Glomerular visceral epithelial cell (primary cell): ENCODE measurements at regions not wholly inside any gene's neighbourhood (a gene's known extent, or its start where the extent isn't known, plus 50 kb on each side); places are given as distances from the start of the nearest gene placed in this dataset.

ENCODE experiments used
- DNase-seq: peaks from one replicate; pipeline ENCODE4 v3.0.0-alpha.2; 2016; ENCODE audit errors: extremely low spot score

DNA sequence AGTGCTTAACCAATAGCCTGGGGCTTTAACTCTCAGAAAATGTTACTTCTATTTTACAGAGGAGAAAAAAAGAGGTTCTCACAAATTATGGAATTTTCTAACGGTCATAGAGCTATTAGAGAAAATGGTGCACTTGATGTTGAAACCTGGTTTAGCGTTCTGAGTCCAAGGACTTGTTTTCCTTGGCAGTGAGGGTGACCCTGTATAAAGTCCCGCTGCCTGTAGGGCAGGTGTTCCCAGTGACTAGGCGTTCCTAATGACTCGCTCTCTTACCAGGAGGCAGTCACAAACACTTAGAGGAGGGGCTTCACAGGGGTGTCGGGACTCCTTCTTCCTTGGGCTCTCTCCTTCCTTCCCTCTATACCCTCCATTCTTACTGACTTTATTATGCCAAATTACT is 175.8 kb downstream of the ACTR3 start:
- no peak for DNase-seq

DNA sequence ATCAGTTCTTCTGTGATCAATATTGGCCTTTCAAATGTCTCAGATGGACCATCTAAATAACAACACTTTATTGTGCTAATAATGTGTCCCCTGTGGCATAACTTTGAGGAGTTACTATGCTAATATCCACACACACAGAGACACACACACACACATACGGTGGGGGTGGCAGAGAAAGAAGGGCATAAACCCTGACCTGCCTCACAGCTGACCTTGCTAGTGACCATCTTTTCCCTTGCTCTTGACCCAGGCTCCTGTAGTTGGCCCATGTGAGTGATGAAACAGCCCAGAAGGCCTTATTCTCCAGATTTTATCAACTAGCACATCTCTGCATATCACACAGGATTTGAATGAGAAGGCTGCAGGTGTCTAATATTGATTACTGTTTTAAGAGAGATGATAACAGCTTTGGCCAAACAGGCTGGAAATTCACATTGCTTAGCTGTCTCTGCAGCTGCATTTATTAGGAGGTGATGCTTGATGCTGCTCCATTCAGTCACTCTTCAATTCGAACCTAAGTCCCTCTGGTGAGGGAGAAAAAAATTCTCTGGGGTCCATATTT is 176.4 kb downstream of the ACTR3 start:
- no peak for DNase-seq

DNA sequence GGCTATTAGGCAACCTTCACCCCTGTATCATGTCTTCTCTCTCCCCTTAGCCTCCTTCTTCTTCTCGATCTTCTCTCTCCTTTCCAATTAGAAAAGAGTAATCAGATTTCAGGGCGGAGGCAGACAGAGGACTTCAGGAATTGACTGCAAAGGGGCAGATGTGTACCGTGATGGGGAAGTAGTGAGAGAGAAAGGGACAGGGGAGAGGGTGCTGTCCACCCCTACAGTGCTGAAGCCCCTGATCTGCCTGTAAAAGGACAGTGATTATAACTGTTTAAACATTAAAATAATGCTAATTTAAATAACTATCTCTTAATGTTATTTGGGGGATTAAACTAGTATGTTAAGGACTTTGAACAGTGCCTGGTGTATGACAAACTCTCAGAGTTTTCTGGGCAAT is 178.5 kb downstream of the ACTR3 start:
- no peak for DNase-seq

DNA sequence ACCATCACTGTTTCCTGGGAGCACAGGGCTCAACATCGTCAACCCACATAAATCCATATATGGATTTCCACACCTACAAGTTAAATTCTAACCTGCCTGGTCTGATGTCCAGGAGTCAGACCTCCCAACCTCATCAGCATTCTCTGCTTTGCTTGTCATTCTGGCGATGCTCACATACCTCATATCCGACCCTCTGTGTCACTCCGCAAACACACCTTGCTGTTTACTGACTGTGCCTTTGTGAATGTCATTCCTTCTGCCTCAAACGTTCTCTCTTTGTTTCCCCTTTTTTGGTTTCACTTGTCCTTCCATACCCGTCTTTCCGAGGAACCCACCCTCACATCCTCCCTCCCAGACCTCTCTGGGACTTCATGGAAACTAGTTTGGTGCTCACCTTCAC is 187.1 kb downstream of the ACTR3 start:
- no peak for DNase-seq

DNA sequence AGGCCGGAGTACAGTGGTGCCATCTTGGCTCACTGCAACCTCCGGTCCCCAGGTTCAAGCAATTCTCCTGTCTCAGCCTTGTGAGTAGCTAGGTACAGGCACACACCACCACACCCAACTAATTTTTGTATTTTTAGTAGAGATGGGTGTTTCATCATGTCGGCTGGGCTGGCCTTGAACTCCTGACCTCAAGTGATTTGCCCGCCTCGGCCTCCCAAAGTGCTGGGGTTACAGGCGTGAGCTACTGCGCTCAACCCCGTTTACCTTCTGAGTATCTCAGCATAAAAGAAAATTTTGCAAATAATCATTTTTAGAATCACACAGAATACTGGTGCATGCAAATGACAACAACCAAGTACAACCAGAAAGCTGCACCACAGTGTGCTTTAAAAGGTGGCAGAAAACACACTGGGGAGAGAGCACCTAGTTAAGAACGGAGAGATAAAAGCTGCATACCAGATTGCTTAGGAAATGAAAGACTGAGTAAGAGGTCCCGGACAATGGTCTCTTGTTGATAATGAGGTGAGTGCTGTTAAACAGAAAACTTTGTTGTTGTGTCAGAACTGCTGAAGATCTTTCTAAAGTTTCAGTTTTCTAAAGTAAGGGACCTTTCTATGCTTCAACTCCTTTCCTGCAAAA is 189.6 kb downstream of the ACTR3 start:
- no peak for DNase-seq

DNA sequence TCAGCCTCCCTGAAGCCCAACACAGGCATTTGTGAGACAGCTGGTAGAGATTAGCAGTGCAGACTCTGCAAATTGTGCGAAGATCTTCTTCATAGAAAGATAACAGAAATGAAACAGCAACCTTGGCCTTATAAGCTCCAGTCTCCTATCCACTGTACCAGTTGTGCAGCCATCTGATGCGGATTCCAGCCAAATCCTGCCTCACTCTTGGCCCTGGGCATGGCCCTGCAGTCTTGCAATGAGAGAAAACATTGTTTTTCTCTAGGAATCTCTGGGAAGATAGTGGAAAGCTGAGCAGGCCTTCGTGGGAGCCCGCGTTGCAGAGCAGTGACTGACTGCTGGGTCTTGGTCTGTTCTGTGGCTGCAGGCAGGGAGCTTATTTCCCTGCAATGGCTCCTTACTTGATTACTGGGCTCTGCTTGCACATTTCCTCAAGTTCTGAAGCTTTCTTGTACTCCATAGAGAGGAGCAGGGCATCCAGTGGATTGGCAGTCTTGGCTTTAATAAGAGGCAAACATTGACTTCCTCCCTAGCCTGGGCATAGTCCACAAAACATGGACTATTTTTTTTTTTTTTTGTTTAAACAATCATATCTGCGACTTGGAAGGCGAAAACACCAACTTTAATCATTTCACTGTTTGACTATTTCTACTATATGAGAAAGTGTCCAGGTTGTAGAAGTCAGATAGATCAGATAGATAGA is 193.0 kb downstream of the ACTR3 start:
- DNase-seq = no peak

DNA sequence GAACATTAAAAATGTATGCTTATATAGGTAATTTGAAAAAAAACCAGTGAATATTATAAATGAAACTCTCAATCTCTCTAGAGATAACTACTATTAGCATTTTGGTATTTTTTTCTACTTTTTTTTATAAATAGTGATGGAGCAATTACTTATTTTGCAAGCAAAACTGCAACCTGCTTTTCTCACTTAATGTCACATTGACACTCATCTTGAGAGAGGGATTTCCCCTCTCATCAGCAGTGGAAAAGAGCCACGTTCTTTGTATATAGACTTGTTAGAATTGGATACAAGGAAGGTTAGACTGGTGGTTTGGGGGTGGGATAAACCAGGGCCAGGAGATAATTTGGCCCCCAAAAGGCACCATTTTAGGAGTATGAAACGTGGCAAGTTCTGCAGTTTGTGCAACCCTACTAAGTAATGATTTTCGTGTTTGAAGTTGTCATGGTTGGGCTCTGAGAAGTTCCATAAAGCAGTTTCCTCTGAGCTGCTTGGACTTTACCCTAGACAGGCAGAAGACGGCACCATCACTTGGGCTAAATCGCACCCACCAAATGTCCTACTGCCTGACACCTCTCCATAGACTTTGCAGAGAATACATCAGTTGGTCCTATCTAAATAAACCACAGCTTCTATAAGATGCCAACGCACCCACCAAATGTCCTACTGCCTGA is 194.0 kb downstream of the ACTR3 start:
- no peak for DNase-seq

DNA sequence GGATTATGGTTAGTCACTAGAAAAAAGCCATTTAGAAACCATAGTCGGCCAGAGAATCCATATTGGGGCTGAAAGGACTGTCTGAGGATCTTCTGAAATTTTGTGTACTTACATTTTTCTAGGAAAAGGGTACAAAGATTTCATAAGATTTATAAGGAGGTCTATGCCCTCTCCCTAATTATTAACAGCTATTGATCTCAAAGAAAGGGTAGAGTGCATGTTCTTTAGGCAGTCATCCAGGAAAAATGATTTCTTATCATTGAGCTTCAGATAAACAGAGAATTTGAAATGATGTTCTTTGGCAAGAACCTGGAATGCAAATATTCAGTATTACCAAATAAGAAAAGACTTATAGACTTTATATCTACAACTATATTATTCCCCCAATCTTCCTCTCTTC is 195.3 kb downstream of the ACTR3 start:
- no peak for DNase-seq

DNA sequence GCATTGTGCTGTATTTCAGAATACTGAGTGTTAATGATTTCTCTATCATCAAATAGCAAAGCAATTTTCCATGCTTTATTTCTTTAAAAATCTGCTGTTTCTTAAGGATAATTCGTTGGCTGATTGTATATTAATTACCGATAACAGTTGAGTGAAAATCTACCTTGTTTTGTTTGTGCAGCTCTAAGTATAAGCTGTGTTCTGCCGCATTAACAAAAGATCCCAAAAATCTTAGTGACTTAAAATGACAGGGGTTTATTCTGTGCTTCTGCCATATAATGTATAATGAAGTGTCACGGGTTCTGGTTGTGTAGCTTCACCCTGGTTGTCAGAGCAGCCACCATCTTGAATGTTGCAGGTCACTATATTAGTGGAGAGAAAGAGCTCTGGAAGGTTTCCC is 196.1 kb downstream of the ACTR3 start:
- no peak for DNase-seq

DNA sequence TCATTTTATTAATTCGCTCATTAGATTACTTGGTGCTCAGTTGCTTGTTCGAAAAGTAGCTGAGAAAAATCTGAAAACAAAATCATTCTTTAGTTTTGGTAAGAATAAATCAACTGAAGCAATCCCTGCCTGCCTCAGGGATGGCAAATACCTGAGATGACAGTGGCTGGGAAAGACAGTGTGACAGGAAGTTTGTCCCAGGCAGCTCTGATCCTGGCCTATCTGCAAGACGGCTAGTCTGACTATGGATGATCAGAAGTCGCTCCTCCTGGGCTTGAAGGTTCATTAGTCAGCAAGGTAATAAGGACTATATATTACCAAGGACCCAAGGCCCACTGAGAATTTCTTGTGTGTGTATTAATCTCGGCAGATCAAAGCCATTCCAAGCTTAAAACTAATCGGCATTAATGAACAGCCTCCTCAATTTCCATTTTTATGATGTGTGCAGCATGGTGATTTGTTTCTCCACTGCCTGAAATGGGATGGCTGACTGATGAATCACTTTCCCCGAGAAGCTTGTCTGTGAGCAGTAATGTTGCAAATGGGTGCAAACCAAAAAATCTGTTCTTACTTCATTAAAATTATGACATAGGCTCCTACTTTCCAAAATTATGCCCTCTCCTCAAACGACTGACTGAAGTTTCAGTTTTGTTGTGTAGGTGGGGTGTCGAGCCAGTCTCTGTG is 199.9 kb downstream of the ACTR3 start:
- DNase-seq = no peak

DNA sequence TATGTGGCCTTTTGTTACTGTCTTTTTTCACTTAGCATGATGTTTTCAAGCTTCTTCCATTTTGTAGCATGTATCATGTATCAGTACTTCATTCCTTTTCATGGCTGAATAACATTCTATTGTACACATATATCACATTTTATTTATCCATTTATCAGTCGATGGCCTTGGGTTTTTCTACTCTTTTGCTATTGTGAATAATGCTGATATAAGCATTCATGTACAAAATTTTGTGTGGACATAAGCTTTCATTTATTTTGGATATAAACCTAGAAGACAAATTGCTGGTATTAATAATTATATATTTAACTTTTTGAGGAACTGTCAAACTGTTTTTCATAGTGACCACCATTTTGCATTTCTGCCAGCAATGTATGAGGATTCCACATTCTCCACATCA is 201.1 kb downstream of the ACTR3 start:
- DNase-seq = no peak

DNA sequence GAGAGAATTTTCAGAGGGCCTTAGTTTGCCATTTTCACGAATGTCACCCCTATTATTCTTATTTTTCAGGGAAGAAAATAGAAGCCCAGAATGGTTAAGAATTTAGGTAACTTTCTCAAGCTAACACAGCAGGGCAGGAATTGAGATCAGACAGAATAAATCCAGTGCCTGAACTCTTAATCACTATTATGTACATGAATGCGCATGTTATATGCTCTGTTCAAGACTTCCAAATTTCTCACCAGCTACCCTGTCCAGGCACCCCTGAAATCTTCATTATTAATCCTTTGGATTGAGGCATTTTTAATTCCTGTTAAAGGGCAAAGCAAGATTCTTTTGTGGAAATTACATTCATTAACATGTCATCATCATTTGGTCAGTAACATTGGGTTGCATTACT is 218.4 kb downstream of the ACTR3 start:
- DNase-seq = no peak

DNA sequence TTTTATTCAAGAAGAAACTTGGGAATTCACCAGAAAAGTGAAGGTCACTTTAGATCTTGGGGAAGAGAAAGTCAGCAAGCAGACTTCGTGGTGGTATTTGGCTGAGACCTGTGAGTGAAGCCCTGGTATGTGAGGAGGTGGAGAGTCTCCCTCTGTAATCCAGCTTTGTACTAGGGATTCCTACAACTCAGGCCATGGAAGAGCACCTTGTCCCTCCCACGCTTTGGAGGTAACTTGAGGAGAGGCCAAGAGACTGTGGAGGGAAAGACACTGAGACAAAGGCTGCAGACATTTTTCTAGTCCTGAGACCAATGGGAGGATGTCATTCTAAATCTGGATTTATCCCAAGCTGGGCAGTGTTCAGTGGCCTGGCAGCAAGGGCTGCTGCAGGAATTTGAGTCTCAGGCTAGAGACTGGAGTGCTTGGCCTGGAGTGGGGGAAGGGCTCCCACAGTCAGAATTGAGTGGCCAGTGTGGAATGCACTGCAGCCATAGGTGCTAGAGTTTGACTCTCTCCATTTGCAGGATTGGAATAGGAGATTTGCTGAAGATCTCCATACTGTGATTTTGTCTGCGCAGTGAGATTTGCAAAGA is 219.0 kb downstream of the ACTR3 start:
- no peak for DNase-seq

DNA sequence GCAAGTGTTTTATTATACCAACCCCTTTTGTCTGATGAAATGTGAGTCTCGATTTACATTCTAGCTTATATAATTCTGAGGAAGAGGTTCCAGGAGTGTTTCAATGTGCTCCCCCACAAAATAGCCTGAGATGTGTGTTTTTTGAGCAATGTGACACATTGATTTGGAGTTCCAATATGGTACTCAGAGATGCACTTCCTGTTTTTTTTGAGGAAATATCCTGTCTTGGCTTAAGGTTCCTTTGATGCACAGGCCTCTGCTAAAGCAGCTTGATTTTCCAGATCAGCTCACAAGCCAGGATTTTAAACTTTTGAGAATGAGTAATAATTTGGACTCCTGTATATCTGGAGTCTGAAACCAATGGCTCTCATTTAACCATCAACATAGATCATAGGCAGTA is 221.4 kb downstream of the ACTR3 start:
- no peak for DNase-seq

DNA sequence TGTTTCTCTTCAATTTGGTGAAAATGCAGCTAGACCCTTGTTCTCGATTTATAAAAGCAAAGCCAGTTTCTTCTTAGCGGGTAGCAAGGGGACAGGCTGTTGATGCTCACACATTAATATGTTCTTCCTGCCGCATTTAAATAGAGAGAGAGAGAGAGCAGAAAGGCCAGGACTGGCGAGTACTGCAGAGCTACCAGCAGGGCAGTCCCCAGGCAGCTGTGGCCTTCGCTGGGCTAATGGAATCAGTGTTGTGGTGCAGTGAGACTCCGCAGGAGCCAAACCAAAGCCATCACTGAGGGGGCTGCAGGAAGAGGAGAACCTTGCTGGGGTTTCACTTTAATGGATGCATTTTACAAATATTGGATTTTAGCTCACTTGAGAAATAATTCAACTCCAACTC is 223.6 kb downstream of the ACTR3 start:
- no peak for DNase-seq

DNA sequence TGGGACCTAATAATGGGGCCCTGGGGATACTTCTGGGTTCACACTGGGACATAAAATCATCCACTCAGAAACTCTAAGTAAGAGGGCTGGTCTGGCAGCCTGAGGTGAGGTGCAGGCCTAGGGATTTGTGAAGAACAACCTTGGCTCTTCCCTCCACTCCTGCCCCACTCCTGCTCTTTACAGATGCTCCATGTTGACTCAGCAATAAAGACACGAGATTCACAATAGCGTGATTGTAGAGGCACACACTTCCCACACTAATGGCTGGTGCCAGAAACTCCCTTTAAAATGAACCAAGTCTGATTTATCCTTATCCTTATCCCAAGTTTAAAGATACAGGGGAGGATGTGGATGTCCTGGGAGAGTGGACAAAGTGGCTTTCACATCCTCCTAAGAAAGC is 228.2 kb downstream of the ACTR3 start:
- no peak for DNase-seq

DNA sequence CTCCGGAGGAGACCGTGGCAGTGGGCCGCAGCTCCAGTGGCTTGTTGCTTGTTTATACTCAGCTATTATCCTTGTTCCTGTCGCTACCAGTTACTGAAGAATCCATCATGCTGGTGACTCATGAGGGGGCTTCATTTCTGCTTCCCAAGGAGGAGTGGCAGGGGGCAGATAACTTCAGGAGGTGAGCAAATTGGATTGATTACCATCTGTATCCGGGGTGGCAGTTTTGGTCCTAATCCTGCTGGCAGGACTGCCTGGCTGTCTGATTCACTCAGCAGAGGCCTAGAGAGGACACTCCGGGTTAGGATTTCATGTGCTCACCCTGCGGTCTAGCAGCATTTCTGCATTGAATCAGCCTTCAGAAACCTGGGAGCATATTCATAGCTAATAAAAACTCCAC is 230.0 kb downstream of the ACTR3 start:
- no peak for DNase-seq

DNA sequence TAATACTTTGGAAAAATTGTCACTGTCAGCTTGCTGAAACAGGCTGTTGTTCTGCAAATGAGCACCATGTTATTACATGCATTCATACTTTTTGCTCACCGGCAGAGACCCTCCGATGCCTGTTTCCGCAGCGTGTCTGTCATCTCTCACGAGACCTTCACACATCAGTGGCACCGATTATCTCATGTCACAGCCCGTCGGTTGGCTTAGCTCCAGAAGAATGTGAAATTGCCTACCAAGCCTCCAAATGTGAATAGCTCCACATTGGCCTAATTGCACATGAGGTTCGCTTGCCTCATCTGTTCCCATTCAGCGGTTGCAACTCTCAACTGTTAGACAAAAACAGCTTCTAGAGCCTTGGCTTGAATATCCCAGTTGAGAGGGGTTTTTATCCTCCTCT is 233.0 kb downstream of the ACTR3 start:
- DNase-seq = no peak

DNA sequence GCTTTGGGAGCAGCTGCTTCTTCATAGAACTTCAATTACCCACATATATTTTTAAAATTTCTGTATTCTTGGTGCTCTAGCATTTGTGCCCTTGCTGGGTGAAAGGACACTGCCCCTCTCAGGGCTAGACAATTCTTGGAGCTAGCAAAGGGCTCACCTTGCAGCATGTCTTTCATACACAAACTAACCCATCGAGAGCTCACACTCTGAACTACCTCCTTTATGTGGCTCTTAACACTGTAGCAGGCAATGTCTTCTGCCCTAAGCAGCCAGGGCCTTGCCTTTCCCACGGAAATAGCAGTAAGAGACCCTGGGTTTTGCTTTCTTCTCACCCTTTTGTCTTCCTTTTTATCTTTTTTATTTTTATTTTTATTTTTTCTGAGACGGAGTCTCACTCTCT is 234.0 kb downstream of the ACTR3 start:
- no peak for DNase-seq

DNA sequence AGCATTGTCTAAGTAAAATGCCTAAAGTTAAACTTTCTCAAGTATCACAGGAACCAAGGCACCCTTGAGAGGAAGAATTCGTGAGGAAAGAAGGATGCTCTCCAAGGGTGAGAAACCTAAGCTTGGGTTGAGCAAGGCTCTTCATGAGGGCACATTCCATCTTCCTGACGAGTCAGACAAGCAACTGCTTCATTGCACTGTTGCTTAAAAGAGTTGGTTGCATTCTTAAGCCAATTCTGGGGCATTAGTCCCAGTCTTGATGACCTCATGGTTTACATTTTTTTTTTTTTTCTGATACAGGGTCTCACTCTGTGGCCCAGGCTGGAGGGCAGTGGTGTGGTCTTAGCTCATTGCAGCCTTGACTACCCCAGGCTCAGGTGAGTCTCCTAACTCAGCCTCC is 237.5 kb downstream of the ACTR3 start:
- no peak for DNase-seq

DNA sequence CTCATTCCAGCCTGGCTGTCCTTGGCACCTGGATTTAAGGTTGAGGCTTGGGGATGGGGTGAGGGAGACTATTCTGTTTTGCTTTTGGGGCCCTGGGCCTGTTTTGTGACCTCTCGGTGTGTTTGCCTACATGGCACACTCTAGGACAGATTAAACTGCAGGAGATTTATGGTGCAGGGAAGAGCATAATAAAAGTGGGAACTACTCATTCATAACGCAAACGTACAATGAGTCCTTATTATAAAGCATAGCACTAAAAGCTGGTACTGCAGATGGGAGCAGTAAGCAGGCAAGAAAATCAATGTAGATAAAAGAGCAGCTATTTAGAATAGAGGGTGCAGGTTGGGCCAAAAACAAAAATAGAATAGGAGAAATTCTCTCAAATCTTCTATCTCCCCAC is 238.4 kb downstream of the ACTR3 start:
- DNase-seq = no peak

DNA sequence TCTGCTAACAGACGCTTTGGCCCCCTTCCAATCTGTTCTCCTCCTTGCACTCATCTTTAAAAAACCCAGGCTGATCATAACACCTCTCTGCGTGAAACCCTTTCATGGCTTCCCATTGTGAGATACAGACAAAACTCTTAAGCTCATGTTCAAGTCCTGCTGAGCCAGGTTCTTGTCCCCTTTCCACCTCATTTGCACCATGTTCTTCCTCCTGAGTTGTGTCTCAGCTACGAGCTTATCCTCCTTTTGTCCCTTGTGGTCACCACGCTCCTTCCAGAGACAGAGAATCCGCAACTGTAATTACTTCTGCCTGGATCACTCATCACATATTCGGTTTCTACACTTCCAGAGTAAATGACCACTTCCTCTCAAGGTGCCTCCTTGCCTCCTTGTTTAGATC is 238.8 kb downstream of the ACTR3 start:
- no peak for DNase-seq
